ENCODE measurements at regions not wholly inside any gene's neighbourhood (a gene's known extent, or its start where the extent isn't known, plus 50 kb on each side); places are given as distances from the start of the nearest gene placed in this dataset.

DNA sequence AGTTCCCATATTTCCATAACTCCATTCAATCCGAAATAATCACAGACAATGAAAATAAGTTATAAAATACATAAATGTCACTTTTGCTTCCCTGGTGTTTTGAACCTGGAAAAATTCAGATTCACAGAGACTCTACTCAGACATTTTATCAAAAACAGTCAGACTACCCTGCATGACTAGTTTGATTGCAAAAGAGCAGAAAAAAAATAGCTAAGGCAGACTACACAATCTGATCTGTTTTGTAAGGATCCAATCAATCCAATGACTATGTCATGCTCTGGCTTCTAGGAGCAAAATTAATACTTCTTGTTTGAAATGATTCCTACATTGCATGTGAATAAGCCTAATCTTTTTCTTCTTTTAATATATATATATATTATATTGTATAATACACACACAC, 1262.6 kb downstream of the EFNA5 start:
- ATAC-seq = no peak
- no peaks in the 10 kb centered on the region for H3K27me3 ChIP-seq
- TF ChIP-seq, protein P1, sequence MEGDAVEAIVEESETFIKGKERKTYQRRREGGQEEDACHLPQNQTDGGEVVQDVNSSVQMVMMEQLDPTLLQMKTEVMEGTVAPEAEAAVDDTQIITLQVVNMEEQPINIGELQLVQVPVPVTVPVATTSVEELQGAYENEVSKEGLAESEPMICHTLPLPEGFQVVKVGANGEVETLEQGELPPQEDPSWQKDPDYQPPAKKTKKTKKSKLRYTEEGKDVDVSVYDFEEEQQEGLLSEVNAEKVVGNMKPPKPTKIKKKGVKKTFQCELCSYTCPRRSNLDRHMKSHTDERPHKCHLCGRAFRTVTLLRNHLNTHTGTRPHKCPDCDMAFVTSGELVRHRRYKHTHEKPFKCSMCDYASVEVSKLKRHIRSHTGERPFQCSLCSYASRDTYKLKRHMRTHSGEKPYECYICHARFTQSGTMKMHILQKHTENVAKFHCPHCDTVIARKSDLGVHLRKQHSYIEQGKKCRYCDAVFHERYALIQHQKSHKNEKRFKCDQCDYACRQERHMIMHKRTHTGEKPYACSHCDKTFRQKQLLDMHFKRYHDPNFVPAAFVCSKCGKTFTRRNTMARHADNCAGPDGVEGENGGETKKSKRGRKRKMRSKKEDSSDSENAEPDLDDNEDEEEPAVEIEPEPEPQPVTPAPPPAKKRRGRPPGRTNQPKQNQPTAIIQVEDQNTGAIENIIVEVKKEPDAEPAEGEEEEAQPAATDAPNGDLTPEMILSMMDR (IDR thresholded peaks at IDR 0.05) = no peak
- intact Hi-C loops (cut with DNase I) = no loop called here
- H3K4me3 ChIP-seq = no peak overlapping the region
- WGBS, 2 donors = 67 to 85% methylated on average over 1 of the region's 1 CpG
- H3K4me1 ChIP-seq = no peaks in the 10 kb centered on the region
- H3K27ac ChIP-seq = no peak overlapping the region
- no peak for DNase-seq
- no peaks in the 10 kb centered on the region for H3K36me3 ChIP-seq
- H3K9me3 ChIP-seq = no peaks in the 10 kb centered on the region

DNA sequence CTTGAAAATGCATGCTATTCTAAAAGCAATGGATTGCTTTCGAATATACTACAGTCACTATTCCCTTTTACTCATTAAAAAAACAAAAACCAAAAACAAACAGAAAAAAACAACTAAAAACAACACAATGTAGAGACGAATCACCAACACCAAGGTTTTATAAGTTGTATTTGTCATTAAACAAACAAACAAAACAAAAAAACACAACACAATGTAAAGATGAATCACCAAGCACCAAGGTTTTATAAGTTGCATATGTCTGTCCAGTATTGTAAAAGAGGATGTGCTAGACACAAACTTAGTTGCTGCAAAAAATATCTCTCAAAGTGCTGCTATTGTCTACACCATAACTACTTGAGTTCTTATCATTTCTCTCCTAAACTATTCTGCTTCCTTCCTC, 1269.2 kb downstream of the EFNA5 start:
- no peaks in the 10 kb centered on the region for H3K9me3 ChIP-seq
- no peaks in the 10 kb centered on the region for H3K4me1 ChIP-seq
- ATAC-seq = no peak
- H3K4me3 ChIP-seq = no peak overlapping the region
- no peaks in the 10 kb centered on the region for H3K27me3 ChIP-seq
- TF ChIP-seq, protein P1 (IDR thresholded peaks at IDR 0.05) = no peak
- no peak for DNase-seq
- no peaks in the 10 kb centered on the region for H3K36me3 ChIP-seq
- 59 to 69% methylated on average over 2 of the region's 2 CpGs for WGBS, 2 donors
- intact Hi-C loops (cut with DNase I) = no loop called here
- no peak overlapping the region for H3K27ac ChIP-seq

DNA sequence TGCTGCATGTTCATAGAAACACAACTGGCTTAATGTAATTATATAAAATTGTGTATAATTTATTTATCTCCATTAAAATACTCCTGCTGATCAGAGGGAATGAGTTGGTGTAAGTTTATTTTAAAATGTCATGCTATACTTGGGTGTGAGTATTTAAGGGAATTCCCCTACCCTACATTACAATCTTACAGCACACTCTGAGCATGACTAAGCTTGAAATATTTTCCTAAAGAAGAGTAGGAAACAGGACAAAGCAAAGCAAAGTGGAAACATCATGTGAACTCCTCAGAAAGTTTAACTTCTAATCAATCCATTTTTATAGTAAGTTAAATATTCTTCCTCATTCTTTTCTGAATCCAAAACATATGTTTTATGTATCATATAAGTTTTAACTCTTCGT, 1271.3 kb downstream of the EFNA5 start:
- no peak overlapping the region for H3K4me3 ChIP-seq
- intact Hi-C loops (cut with DNase I) = no loop called here
- TF ChIP-seq, protein P1 (IDR thresholded peaks at IDR 0.05) = no peak
- WGBS, 2 donors = 70 to 82% methylated on average over 1 of the region's 1 CpG
- H3K36me3 ChIP-seq = no peaks in the 10 kb centered on the region
- ATAC-seq = no peak
- H3K9me3 ChIP-seq = no peaks in the 10 kb centered on the region
- no peak for DNase-seq
- no peaks in the 10 kb centered on the region for H3K27me3 ChIP-seq
- no peak overlapping the region for H3K27ac ChIP-seq
- no peaks in the 10 kb centered on the region for H3K4me1 ChIP-seq

DNA sequence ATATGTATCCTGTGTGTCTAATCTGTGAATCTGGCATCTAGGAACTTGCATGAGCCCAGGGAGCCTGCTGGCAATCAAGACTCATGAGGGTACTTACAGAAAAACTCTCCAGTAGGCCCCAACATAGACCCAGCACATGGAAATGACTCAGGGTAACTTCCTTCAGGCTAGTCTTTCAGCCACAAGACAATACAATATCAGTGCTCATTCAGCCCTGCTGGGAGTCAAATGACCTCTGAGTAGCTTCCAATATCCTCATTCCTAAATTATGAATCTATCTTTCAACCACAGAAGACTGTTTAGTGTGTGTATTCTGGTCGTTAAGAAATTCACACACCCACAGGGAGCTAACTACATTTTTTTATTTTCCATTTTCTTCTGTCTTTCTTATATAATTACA, 1273.0 kb downstream of the EFNA5 start:
- no peak for ATAC-seq
- no peak overlapping the region for H3K27ac ChIP-seq
- H3K4me1 ChIP-seq = no peaks in the 10 kb centered on the region
- TF ChIP-seq, protein P1 (IDR thresholded peaks at IDR 0.05) = no peak
- H3K27me3 ChIP-seq = no peaks in the 10 kb centered on the region
- no peak for DNase-seq
- H3K9me3 ChIP-seq = no peaks in the 10 kb centered on the region
- no peaks in the 10 kb centered on the region for H3K36me3 ChIP-seq
- 22 to 42% methylated on average over 1 of the region's 1 CpG for WGBS, 2 donors
- no peak overlapping the region for H3K4me3 ChIP-seq
- intact Hi-C loops (cut with DNase I) = no loop called here

DNA sequence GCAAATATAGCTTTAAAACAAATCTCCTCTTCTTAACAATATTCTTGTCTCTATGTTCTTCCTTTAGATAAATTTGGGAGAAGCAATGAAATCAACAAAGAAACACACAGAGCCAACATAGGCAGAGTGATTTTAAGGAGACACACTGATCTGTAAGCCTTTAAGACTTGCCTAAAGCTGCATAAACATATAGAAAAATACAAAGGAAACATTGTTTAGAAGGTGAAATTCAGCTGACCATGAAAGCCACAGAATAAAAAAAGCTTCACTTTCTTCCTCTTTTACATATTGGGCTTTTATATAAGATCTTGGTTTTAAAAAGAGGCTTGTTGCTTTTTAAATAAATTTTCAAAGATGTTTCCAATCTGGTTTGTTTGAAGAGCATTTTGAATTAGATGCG, 1277.5 kb downstream of the EFNA5 start:
- TF ChIP-seq, protein P1 (IDR thresholded peaks at IDR 0.05) = no peak
- no peaks in the 10 kb centered on the region for H3K9me3 ChIP-seq
- no peaks in the 10 kb centered on the region for H3K27me3 ChIP-seq
- H3K27ac ChIP-seq = no peak overlapping the region
- no peak for ATAC-seq
- H3K36me3 ChIP-seq = no peaks in the 10 kb centered on the region
- H3K4me3 ChIP-seq = no peak overlapping the region
- no peaks in the 10 kb centered on the region for H3K4me1 ChIP-seq
- intact Hi-C loops (cut with DNase I) = no loop called here
- WGBS, 2 donors = 95% methylated on average over 1 of the region's 1 CpG
- no peak for DNase-seq
